IMR-90 (cell line): ENCODE measurements at regions not wholly inside any gene's neighbourhood (a gene's known extent, or its start where the extent isn't known, plus 50 kb on each side); places are given as distances from the start of the nearest gene placed in this dataset.

ENCODE experiments used
- ATAC-seq: fragments of 200-7000 bp; cut with Tn5 transposase; 2 replicates; pipeline ENCODE4 v1.9.1; 2020; ENCODE audit warnings: low read depth, mild to moderate bottlenecking, moderate library complexity
- BruUV-seq: library from RNA; stranded (reverse); fragments of 400-500 nt; replicated peaks from 2 replicates; lab custom pipeline; 2021; lab: Mats Ljungman, UMichigan
- CTCF ChIA-PET: fragments of 300-600 bp; formaldehyde crosslinking; extraction: SDS; loops from one replicate; lab custom pipeline; 2021; ENCODE audit warnings: antibody characterized with exemption; lab: Yijun Ruan, JAX
- POLR2A ChIA-PET: fragments of 300-600 bp; sonication (Branson Sonifier 250); formaldehyde crosslinking; loops from one replicate; lab custom pipeline; 2022; ENCODE audit warnings: antibody characterized with exemption; ENCODE audit not compliant: unreplicated experiment; lab: Charles Lee
- DNase-seq: peaks from one replicate; pipeline ENCODE4 v3.0.0; 2013
- H2AFZ ChIP-seq: replicated peaks from 2 replicates; pipeline ENCODE3; 2013; ENCODE audit warnings: low read length, mild to moderate bottlenecking; ENCODE audit not compliant: poor library complexity
- H2AK5ac ChIP-seq: 2 replicates; pipeline ENCODE4 v1.6.1; 2013; ENCODE audit warnings: low read depth, low read length, inconsistent platforms
- H2AK9ac ChIP-seq: replicated peaks from 2 replicates; pipeline ENCODE3; 2013; ENCODE audit warnings: mild to moderate bottlenecking, low read depth, low read length, moderate library complexity; ENCODE audit not compliant: poor library complexity
- H2BK120ac ChIP-seq: 2 replicates; pipeline ENCODE4 v1.6.1; 2013; ENCODE audit warnings: low read depth, low read length, inconsistent platforms
- H2BK15ac ChIP-seq: 3 replicates; pipeline ENCODE4 v1.6.1; 2013; ENCODE audit warnings: low read depth, low read length, inconsistent platforms
- H2BK20ac ChIP-seq: 2 replicates; pipeline ENCODE4 v1.6.1; 2013; ENCODE audit warnings: low read depth, mild to moderate bottlenecking, inconsistent platforms, low read length, moderate library complexity
- H2BK5ac ChIP-seq: 2 replicates; pipeline ENCODE4 v1.6.1; 2013; ENCODE audit warnings: mild to moderate bottlenecking, low read depth, low read length, inconsistent platforms; ENCODE audit not compliant: poor library complexity, severe bottlenecking
- H3K14ac ChIP-seq: replicated peaks from 2 replicates; pipeline ENCODE4 v1.6.1; 2013; ENCODE audit warnings: low read depth, low read length, inconsistent platforms
- H3K18ac ChIP-seq: 2 replicates; pipeline ENCODE4 v1.6.1; 2013; ENCODE audit warnings: low read depth, low read length, control low read depth
- H3K23ac ChIP-seq: 2 replicates; pipeline ENCODE4 v1.6.1; 2013; ENCODE audit warnings: low read depth, low read length, inconsistent platforms
- H3K27ac ChIP-seq: 2 replicates; pipeline ENCODE4 v1.5.1; 2013; ENCODE audit warnings: mild to moderate bottlenecking, control low read depth, low read length; ENCODE audit not compliant: insufficient read depth
- H3K27me3 ChIP-seq: 2 replicates; pipeline ENCODE4 v1.6.1; 2013; ENCODE audit warnings: low read length; ENCODE audit not compliant: control insufficient read depth, insufficient read depth
- H3K36me3 ChIP-seq: 2 replicates; pipeline ENCODE4 v1.6.1; 2013; ENCODE audit warnings: low read length, mixed read lengths; ENCODE audit not compliant: control insufficient read depth, insufficient read depth
- H3K4ac ChIP-seq: 2 replicates; pipeline ENCODE4 v1.6.1; 2013; ENCODE audit warnings: low read depth, low read length, inconsistent platforms
- H3K4me1 ChIP-seq: 2 replicates; pipeline ENCODE4 v1.6.1; 2013; ENCODE audit warnings: low read length, mixed read lengths; ENCODE audit not compliant: control insufficient read depth, insufficient read depth
- H3K4me2 ChIP-seq: 2 replicates; pipeline ENCODE4 v1.6.1; 2013; ENCODE audit warnings: low read depth, mild to moderate bottlenecking, control low read depth, low read length, moderate library complexity
- H3K4me3 ChIP-seq: 2 replicates; pipeline ENCODE4 v1.5.1; 2013; ENCODE audit warnings: low read depth, mild to moderate bottlenecking, control low read depth, low read length, moderate library complexity; ENCODE audit not compliant: insufficient read depth
- H3K56ac ChIP-seq: 2 replicates; pipeline ENCODE4 v1.6.1; 2013; ENCODE audit warnings: low read length, inconsistent platforms; ENCODE audit not compliant: insufficient read depth; ENCODE audit errors: extremely low read depth
- H3K79me1 ChIP-seq, 2 experiments: 2 replicates each; pipeline ENCODE4 v1.6.1; 2013; ENCODE audit warnings: low read length in 2 of 2, inconsistent platforms in 1 of 2, low read depth in 1 of 2
- H3K9ac ChIP-seq: 2 replicates; pipeline ENCODE4 v1.6.1; 2013; ENCODE audit warnings: low read depth, low read length, control low read depth
- H3K9me1 ChIP-seq: 2 replicates; pipeline ENCODE4 v1.6.1; 2013; ENCODE audit warnings: low read length, inconsistent platforms; ENCODE audit not compliant: insufficient read depth
- H3K9me3 ChIP-seq: 2 replicates; pipeline ENCODE4 v1.6.1; 2013; ENCODE audit warnings: low read length; ENCODE audit not compliant: control insufficient read depth, insufficient read depth
- H4K20me1 ChIP-seq: 2 replicates; pipeline ENCODE4 v1.6.1; 2013; ENCODE audit warnings: low read length, inconsistent platforms; ENCODE audit not compliant: insufficient read depth
- H4K5ac ChIP-seq: 2 replicates; pipeline ENCODE4 v1.6.1; 2013; ENCODE audit warnings: mild to moderate bottlenecking, low read depth, low read length, control low read depth
- H4K8ac ChIP-seq, 2 experiments: 2 replicates each; pipeline ENCODE4 v1.6.1; 2013; ENCODE audit warnings: low read depth in 2 of 2, low read length in 2 of 2, control low read depth in 1 of 2, inconsistent platforms in 1 of 2
- H4K91ac ChIP-seq: 2 replicates; pipeline ENCODE4 v1.6.1; 2013; ENCODE audit warnings: low read depth, low read length, inconsistent platforms; ENCODE audit not compliant: insufficient read depth
- MAFK ChIP-seq: IDR thresholded peaks from 2 replicates; pipeline ENCODE4 v1.6.1; 2012; ENCODE audit warnings: low read depth, low read length, improper control_type of control experiment
- WGBS, 2 experiments: methylation state at CpG; one replicate each; pipeline versions ENCODE4 v1.1.5 to v1.1.7; 2013; ENCODE audit warnings: missing lambda C conversion rate in 2 of 2; ENCODE audit not compliant: insufficient read length in 1 of 2; ENCODE audit errors: extremely low coverage in 2 of 2; 5-methylcytosine and 5-hydroxymethylcytosine counted together
- dilution Hi-C: fragments of 300-500 bp; cut with HindIII; formaldehyde crosslinking; loops from one replicate; pipeline ENCODE4 v1.14.3; 2018; ENCODE audit warnings: low sequenced_read_pairs; ENCODE audit not compliant: unreplicated experiment
- in situ Hi-C: fragments of 300-500 bp; cut with MboI; formaldehyde crosslinking; loops from 3 replicates; pipeline ENCODE4 v1.14.3; 2019; ENCODE audit warnings: low sequenced_read_pairs, inconsistent platforms, mixed read lengths
- intact Hi-C: fragments of 100-400 bp; cut with micrococcal nuclease; formaldehyde crosslinking; loops from 2 replicates; pipeline ENCODE4 v1.10.0; 2022

- no peak for TF ChIP-seq MAFK
- Histone ChIP-seq H2AFZ (no peak overlapping the region), H3K27me3 (no peaks in the 10 kb centered on the region; the same call in 1 of the 2 replicates), H2BK5ac (no peak overlapping the region), H3K18ac (no peak overlapping the region), H3K14ac (no peak overlapping the region), H2BK120ac (no peak overlapping the region), H4K91ac (no peak overlapping the region), H3K79me1 (no peaks in the 10 kb centered on the region), H3K56ac (no peak overlapping the region), H4K5ac (no peak overlapping the region), H3K23ac (no peak overlapping the region), H3K9me3 (no peaks in the 10 kb centered on the region), H3K9me1 (no peaks in the 10 kb centered on the region), H3K4me3 (no peak overlapping the region), H2AK5ac (no peak overlapping the region), H3K4me1 (no peaks in the 10 kb centered on the region), H4K20me1 (no peaks in the 10 kb centered on the region), H2AK9ac (no peak overlapping the region), H4K8ac (no peak overlapping the region), H3K27ac (no peak overlapping the region), H2BK20ac (no peak overlapping the region), H3K36me3 (no peaks in the 10 kb centered on the region), H3K4ac (no peak overlapping the region), H3K4me2 (no peak overlapping the region), H2BK15ac (no peak overlapping the region), H3K9ac (no peak overlapping the region)
- 33% methylated on average over 1 of the region's 1 CpG; no CpG with 5 or more reads in 1 of the 2 experiments for WGBS, 2 experiments
- dilution Hi-C loops, result no loop called here
- no peak for ATAC-seq
- intact Hi-C loops, result no loop called here
- DNase-seq, result no peak
- CTCF ChIA-PET, result no interaction called here
- in situ Hi-C loops, result no loop called here
- POLR2A ChIA-PET, result no interaction called here
- BruUV-seq, result no TSS peak
These were observed 71.1 kb downstream of the ZNF641 start for GRCh38 chr12:48279601-48280000.
